Effector memory CD4-positive, alpha-beta T cell (primary cell): ENCODE measurements at regions not wholly inside any gene's neighbourhood (a gene's known extent, or its start where the extent isn't known, plus 50 kb on each side); places are given as distances from the start of the nearest gene placed in this dataset.

ENCODE experiments used
- DNase-seq, 3 donors: peaks; one replicate each; pipeline ENCODE4 v3.0.0-alpha.2; 2020
- H3K27ac ChIP-seq: 2 replicates; pipeline ENCODE4 v1.7.0; 2013; ENCODE audit warnings: mild to moderate bottlenecking, low read length, moderate library complexity; ENCODE audit not compliant: insufficient read depth, poor library complexity, severe bottlenecking
- H3K27me3 ChIP-seq: replicated peaks from 2 replicates; pipeline ENCODE4 v1.7.0; 2013; ENCODE audit warnings: mild to moderate bottlenecking, low read length; ENCODE audit not compliant: insufficient read depth, control insufficient read depth, poor library complexity, severe bottlenecking
- H3K36me3 ChIP-seq: 2 replicates; pipeline ENCODE4 v1.7.0; 2013; ENCODE audit warnings: mild to moderate bottlenecking, low read length, moderate library complexity; ENCODE audit not compliant: control insufficient read depth, insufficient read depth
- H3K4me1 ChIP-seq: 2 replicates; pipeline ENCODE4 v1.7.0; 2013; ENCODE audit warnings: low read length, mild to moderate bottlenecking; ENCODE audit not compliant: control insufficient read depth, insufficient read depth, poor library complexity, severe bottlenecking
- H3K4me3 ChIP-seq: 2 replicates; pipeline ENCODE4 v1.7.0; 2013; ENCODE audit warnings: low read length, low read depth, mild to moderate bottlenecking; ENCODE audit not compliant: insufficient read depth, poor library complexity, severe bottlenecking
- H3K9me3 ChIP-seq: 2 replicates; pipeline ENCODE4 v1.7.0; 2013; ENCODE audit warnings: mild to moderate bottlenecking, low read length, moderate library complexity; ENCODE audit not compliant: control insufficient read depth

DNA sequence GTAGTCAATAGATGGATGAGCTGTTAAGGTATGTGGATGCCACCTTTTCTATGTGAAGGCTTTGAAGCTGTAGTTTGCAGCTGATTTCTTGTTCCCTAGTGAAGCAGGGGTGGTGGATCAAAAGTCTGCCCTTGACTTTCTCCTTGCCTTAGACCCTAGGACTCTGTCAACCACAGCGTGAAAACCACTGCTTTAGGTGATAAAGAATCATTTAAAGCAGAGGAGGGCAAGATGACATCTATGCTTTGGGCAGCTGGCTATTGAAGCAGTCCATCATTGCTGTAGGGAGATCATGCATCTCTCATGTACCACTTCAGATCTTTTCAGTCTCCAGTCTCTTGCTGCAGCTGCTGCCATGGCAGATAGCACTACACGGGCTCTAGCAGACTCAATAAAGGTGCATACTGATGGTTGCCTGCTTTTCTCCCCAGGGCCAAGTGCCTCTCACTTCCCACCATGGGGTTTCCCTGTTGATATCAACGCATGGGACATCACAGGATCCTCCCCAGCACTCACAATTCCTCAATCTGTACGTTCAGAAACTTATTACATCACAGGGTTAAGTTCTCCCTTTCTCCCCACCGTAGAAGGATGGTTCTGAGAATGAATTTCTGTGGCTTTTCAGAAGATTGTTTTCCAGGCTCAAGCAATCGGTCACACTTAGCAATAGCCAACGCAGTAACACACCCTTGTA, 122.0 kb upstream of the STMND1 start:
- no peak overlapping the region for H3K4me3 ChIP-seq
- no peak overlapping the region for H3K27ac ChIP-seq
- no peaks in the 10 kb centered on the region for H3K9me3 ChIP-seq
- DNase-seq: no peak
- peaks cover 3% of the 10 kb centered on the region for H3K27me3 ChIP-seq
- H3K36me3 ChIP-seq: no peaks in the 10 kb centered on the region
- no peaks in the 10 kb centered on the region for H3K4me1 ChIP-seq

DNA sequence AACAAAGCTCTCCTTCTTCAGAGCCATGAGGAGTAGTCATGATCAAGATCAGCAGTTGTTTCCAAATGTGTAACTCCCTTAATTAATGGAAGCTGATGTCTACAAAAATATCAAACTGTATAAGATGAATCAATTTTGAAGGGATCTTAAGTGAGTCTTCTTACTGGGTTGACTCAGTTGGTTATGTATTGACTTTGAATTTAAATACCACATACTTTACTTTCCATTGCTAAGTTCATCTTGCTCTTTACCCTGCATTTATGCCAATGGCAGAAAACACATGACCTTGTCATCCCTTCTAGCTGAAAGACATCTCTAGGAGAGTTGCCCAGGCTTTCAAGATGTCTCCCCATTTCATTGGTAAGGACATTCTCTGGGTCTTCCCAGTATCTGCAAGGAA, 123.2 kb upstream of the STMND1 start:
- no peak for DNase-seq
- H3K4me1 ChIP-seq: no peaks in the 10 kb centered on the region
- H3K9me3 ChIP-seq: no peaks in the 10 kb centered on the region
- H3K27ac ChIP-seq: no peak overlapping the region
- H3K4me3 ChIP-seq: no peak overlapping the region
- H3K27me3 ChIP-seq: no peaks in the 10 kb centered on the region
- H3K36me3 ChIP-seq: no peaks in the 10 kb centered on the region

DNA sequence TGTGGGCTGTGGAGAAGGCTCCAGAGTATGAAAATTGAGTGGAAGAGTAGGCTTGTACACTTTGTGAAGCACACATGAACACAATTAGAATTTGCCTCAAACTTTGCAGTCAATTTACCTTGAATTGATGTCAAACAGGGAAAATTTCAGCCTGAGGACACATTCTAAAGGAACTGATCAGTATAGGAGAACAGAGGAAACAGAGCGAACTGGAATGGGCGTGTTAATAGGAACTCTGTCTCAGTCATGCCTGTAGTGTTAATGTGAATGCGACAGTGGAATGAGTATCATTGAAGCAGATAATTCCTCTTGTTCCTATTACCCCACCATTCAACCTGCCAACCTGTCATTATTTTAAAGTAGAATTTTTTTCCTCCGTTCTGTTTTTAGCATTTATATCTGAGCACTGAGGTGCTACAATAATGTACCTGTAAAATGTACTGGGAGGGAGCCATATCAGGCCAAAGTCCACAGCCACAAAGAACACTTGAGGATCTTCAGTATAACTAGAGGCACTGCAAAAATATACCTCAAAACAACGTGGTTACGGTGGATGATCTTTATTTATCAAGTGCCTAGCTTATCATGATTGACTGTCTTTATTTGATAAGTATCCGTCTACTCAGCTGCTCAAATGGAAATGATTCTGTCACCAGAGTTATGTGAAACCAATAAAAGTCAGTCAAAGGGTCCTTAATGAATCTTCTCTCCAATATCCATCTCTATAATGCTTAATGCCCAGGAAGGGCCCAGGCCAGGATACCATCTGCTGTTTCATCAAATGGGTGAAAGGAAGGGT, 125.3 kb upstream of the STMND1 start:
- Histone ChIP-seq H3K4me1 (no peaks in the 10 kb centered on the region), H3K27ac (no peak overlapping the region), H3K9me3 (no peaks in the 10 kb centered on the region), H3K36me3 (no peaks in the 10 kb centered on the region), H3K27me3 (no peaks in the 10 kb centered on the region), H3K4me3 (no peak overlapping the region)
- no peak for DNase-seq

DNA sequence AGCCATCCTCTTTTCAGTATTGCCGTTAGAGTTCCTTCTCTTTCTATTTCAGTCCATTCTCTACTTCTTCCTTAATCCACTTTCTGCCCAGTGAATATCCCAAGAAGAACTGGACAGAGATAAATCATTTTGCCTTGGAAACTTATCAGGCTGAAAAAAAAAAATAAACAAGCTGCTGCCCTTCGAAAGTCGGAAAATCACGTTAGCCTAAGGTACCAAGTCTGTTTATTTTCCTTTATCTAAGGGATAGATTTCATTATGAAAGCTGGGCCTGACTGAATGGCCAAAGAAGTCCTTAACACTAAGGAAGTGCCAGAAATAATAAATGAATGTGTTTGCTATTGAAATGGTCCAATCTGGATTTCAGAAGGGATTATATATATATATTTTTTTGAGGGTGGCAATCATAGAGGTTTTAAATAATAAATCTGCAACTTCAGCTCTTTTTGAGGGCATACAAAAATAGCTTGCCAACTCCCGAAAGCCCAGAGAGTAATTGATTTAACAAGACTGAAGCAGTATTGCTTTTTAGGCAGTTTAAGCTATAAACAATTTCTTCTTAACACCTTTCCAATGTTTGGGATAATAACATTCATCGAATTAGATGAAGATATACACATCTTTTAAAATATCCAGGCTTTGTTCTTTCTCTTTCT, 127.0 kb upstream of the STMND1 start:
- DNase-seq: no peak

DNA sequence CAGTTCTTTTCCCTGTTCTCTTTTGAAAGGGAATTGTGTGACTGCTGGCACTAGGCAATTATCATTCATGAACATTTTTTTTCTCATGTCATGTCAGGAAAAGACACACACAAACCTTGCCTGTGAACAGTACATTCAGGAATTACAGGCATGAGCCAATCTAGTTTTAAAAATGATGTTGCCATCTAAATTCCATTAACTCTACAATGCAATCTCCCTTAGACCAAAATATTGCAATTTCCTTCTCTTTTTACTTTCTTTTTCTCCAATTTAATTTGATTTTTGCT, 127.5 kb upstream of the STMND1 start:
- Histone ChIP-seq H3K27me3 (no peaks in the 10 kb centered on the region), H3K4me1 (no peaks in the 10 kb centered on the region), H3K4me3 (no peak overlapping the region), H3K36me3 (no peaks in the 10 kb centered on the region), H3K9me3 (no peaks in the 10 kb centered on the region), H3K27ac (no peak overlapping the region)
- no peak for DNase-seq

More for the DNA sequence above, 127.0 kb upstream of the STMND1 start:
- H3K9me3 ChIP-seq: no peaks in the 10 kb centered on the region
- H3K27me3 ChIP-seq: no peaks in the 10 kb centered on the region
- H3K4me1 ChIP-seq: no peaks in the 10 kb centered on the region
- H3K4me3 ChIP-seq: no peak overlapping the region
- no peaks in the 10 kb centered on the region for H3K36me3 ChIP-seq
- no peak overlapping the region for H3K27ac ChIP-seq

DNA sequence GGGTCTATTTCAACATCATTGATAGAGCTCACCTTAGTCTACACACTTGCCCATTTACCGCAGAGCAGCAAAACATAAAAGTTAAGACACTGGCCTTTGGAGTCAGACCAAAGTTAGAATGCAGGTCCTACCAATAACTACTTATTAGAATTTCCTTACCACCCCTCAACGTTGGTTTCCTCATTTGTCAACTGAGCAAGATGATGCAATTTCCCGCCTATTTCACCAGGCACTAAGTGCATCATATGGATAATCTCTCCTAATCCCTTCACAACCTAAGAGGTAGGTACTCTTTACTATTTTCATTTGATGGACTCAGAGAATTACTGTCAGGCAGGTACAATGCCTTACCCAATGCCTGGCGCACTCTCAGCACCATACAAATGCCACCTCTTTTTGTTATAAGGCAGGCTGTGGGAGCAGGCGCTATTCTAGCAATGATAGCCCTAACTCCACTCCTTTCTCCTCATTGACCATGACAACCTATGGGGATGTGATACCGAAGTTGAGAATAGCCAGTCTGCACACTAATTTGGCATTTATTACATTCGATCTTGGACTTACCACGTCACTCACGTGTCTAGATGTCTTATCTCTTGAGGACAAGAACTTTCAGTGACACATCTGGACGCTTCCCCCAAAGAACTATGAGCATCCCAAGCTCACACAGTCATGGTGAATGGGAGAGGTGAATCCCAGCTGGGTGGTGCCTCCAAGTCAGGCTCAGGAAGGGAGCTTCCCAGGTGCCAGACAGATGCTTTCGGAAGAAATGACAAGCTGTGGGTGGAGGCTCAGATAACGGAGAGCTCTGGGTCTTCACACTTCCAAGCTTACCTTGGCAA, 128.1 kb upstream of the STMND1 start:
- Histone ChIP-seq H3K9me3 (no peaks in the 10 kb centered on the region), H3K4me3 (no peak overlapping the region), H3K27ac (no peak overlapping the region), H3K4me1 (no peaks in the 10 kb centered on the region), H3K36me3 (no peaks in the 10 kb centered on the region), H3K27me3 (no peaks in the 10 kb centered on the region)
- DNase-seq: no peak

DNA sequence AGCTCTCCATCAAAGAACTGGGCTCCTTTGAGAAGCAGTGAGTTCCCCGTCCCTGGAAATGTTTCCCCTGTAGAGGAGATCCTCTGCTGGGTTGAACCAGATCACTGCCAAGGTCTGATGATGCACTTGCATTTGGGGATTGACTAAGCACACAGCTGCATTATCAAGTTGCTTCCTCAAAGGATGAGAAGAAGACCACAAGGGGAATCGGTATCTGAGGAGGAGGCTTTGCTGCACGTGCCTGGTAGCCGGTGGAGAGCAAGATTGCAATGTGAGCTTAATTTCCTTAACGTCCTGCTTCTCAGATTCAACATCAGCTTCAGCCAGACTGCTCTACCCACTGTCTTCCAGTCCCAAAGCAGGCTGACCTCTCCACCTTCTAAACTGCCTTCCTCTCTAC, 128.8 kb upstream of the STMND1 start:
- Histone ChIP-seq H3K9me3 (no peaks in the 10 kb centered on the region), H3K4me1 (no peaks in the 10 kb centered on the region), H3K27me3 (no peaks in the 10 kb centered on the region), H3K4me3 (no peak overlapping the region), H3K36me3 (no peaks in the 10 kb centered on the region), H3K27ac (no peak overlapping the region)
- DNase-seq: no peak

DNA sequence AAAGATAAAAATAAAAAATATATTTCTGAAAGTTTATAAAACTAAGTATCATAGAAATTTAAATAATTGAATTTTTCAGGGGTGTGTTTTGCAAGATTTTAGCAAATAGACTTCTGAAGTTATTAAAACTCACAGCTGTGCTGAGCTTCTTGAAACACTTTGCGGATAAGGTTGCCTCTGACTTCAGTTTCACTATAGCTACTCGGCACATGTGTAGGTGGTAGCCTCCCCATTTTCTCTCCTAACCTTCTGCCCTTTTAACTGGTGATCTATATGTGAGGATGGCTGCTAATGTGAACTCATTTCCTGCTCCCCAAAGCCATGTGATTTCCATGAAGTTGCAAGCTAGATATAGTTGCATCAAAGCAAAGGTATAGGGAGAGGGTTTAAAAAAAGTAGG, 129.3 kb upstream of the STMND1 start:
- Histone ChIP-seq H3K27ac (no peak overlapping the region), H3K4me3 (no peak overlapping the region), H3K36me3 (no peaks in the 10 kb centered on the region), H3K27me3 (no peaks in the 10 kb centered on the region), H3K9me3 (no peaks in the 10 kb centered on the region), H3K4me1 (no peaks in the 10 kb centered on the region)
- no peak for DNase-seq

DNA sequence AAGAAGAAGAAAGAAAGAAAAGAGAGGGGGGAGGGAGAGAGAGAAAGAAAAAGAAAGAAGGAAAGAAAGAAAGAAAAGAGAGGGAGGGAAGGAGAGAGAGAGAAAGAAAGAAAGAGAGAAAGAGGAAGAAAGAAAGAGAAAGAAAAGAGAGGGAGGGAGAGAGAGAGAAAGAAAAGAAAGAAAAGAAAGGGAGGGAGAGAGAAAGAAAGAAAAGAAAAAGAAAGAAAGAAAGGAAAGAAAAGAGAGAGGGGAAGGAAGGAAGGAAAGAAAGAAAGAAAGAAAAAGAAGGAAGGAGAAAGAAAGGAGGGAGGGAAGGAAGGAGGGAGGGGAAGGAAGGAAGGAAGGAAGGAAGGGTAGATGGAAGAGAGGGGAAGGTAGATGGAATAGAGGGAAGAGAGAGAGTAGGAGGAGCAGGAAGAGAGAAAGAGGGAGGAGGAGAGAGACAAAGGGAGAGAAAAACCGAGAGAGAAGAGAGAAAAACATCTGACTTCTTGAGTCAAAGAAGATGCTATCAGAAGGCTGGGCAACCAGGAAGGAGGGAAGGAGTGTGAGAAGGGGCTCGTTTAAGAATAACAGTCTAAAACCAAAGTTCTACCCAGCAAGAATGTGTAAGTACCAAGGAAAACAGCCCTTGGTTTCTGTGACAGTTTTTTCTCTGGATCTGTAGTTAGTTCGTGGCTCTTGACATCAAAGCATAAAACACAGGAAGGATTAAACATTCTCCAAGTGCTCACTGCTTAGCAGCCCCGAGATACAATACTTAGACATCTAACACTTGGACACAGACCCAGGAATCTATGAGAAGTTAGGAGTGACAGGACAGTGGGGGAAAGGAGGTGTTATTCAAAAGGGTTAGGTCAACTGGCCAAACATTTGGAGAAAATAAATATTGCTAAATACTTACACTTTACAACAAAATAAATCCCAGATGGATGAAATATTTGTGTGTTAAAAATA, 131.9 kb upstream of the STMND1 start:
- Histone ChIP-seq H3K4me1 (no peaks in the 10 kb centered on the region), H3K27me3 (no peaks in the 10 kb centered on the region), H3K36me3 (no peaks in the 10 kb centered on the region), H3K4me3 (no peak overlapping the region), H3K9me3 (no peaks in the 10 kb centered on the region), H3K27ac (no peak overlapping the region)
- no peak for DNase-seq
